ENCODE measurements at regions not wholly inside any gene's neighbourhood (a gene's known extent, or its start where the extent isn't known, plus 50 kb on each side); places are given as distances from the start of the nearest gene placed in this dataset.

GRCh38 chr11:23232652-23233051, 372.4 kb upstream of the CCDC179 start:
- no peak for DNase-seq (ENCODE audit: low spot score in 2 of 2, unreplicated experiment in 2 of 2)
- no peak overlapping the region for H3K27ac Mint-ChIP-seq
- no peak for TF ChIP-seq CTCF (IDR thresholded peaks at IDR 0.05; ENCODE audit: unreplicated experiment)
- no peaks in the 10 kb centered on the region for H3K36me3 Mint-ChIP-seq
- H3K9me3 Mint-ChIP-seq, result no peaks in the 10 kb centered on the region
- peaks cover 21% of the 10 kb centered on the region for H3K4me1 Mint-ChIP-seq
- H3K4me3 Mint-ChIP-seq, result no peak overlapping the region
- no peaks in the 10 kb centered on the region for H3K27me3 Mint-ChIP-seq (ENCODE audit: low read depth)

GRCh38 chr11:23233075-23233474, 372.8 kb upstream of the CCDC179 start:
- no peak for TF ChIP-seq CTCF (IDR thresholded peaks at IDR 0.05; ENCODE audit: unreplicated experiment)
- H3K4me1 Mint-ChIP-seq, result peaks cover 23% of the 10 kb centered on the region
- no peaks in the 10 kb centered on the region for H3K9me3 Mint-ChIP-seq
- H3K4me3 Mint-ChIP-seq, result no peak overlapping the region
- H3K27ac Mint-ChIP-seq, result no peak overlapping the region
- no peaks in the 10 kb centered on the region for H3K36me3 Mint-ChIP-seq
- no peaks in the 10 kb centered on the region for H3K27me3 Mint-ChIP-seq (ENCODE audit: low read depth)
- no peak for DNase-seq (ENCODE audit: low spot score in 2 of 2, unreplicated experiment in 2 of 2)

- no peak for DNase-seq (ENCODE audit: low spot score in 2 of 2, unreplicated experiment in 2 of 2)
- no peaks in the 10 kb centered on the region for H3K27me3 Mint-ChIP-seq (ENCODE audit: low read depth)
- H3K4me1 Mint-ChIP-seq, result peaks cover 23% of the 10 kb centered on the region
- TF ChIP-seq CTCF (IDR thresholded peaks at IDR 0.05; ENCODE audit: unreplicated experiment), result no peak
- H3K4me3 Mint-ChIP-seq, result no peak overlapping the region
- no peaks in the 10 kb centered on the region for H3K9me3 Mint-ChIP-seq
- H3K27ac Mint-ChIP-seq, result peak overlapping the region; percentile 69
- H3K36me3 Mint-ChIP-seq, result no peaks in the 10 kb centered on the region
Measured at GRCh38 chr11:23236826-23237555, 376.7 kb upstream of the CCDC179 start.

- Mint-ChIP-seq H3K4me1 (peaks cover 2% of the 10 kb centered on the region), H3K4me3 (no peak overlapping the region), H3K27me3 (ENCODE audit: low read depth) (no peaks in the 10 kb centered on the region), H3K27ac (no peak overlapping the region), H3K36me3 (peaks cover 3% of the 10 kb centered on the region), H3K9me3 (peaks cover 6% of the 10 kb centered on the region)
- TF ChIP-seq CTCF (IDR thresholded peaks at IDR 0.05; ENCODE audit: unreplicated experiment), result no peak
- no peak for DNase-seq (ENCODE audit: low spot score in 2 of 2, unreplicated experiment in 2 of 2)
Measured at GRCh38 chr11:23252426-23252825, 392.2 kb upstream of the CCDC179 start.

GRCh38 chr11:23257088-23257487, 396.8 kb upstream of the CCDC179 start:
- peaks cover 4% of the 10 kb centered on the region for H3K36me3 Mint-ChIP-seq
- no peak overlapping the region for H3K4me3 Mint-ChIP-seq
- no peak for DNase-seq (ENCODE audit: low spot score in 2 of 2, unreplicated experiment in 2 of 2)
- peaks cover 10% of the 10 kb centered on the region for H3K9me3 Mint-ChIP-seq
- no peaks in the 10 kb centered on the region for H3K27me3 Mint-ChIP-seq (ENCODE audit: low read depth)
- H3K27ac Mint-ChIP-seq, result no peak overlapping the region
- TF ChIP-seq CTCF (IDR thresholded peaks at IDR 0.05; ENCODE audit: unreplicated experiment), result no peak
- peaks cover 7% of the 10 kb centered on the region for H3K4me1 Mint-ChIP-seq
